HepG2 (cell line): ENCODE measurements at regions not wholly inside any gene's neighbourhood (a gene's known extent, or its start where the extent isn't known, plus 50 kb on each side); places are given as distances from the start of the nearest gene placed in this dataset.

Experiments used
- ARID4A ChIP-seq: sonication (generic); formaldehyde crosslinking; IDR thresholded peaks from 2 replicates; pipeline ENCODE4 v1.5.0; 2020; ENCODE audit warnings: mild to moderate bottlenecking, missing genetic modification reagents, borderline replicate concordance
- CBX2 ChIP-seq, 2 experiments: fragments of 200-600 bp in 1 of 2; sonication (generic); formaldehyde crosslinking in 1 of 2; IDR thresholded peaks; 2 replicates each; pipeline versions ENCODE4 v1.7.0 to v1.8.1; 2018 to 2022; ENCODE audit warnings: low read depth in 2 of 2, low read length in 1 of 2, mild to moderate bottlenecking in 1 of 2, missing genetic modification reagents in 1 of 2
- GATAD1 ChIP-seq: IDR thresholded peaks from 2 replicates; pipeline ENCODE4 v1.6.1; 2016; ENCODE audit warnings: missing genetic modification reagents, missing compliant biosample characterization
- SNAPC4 ChIP-seq: sonication (generic); formaldehyde crosslinking; IDR thresholded peaks from 2 replicates; pipeline ENCODE4 v1.4.0; 2020; ENCODE audit warnings: mild to moderate bottlenecking, missing genetic modification reagents
- ZNF253 ChIP-seq: sonication (generic); formaldehyde crosslinking; IDR thresholded peaks from 2 replicates; pipeline ENCODE4 v1.8.0; 2022; ENCODE audit warnings: mild to moderate bottlenecking, missing genetic modification reagents, borderline replicate concordance

- no peak for TF ChIP-seq SNAPC4 (CRISPR knock-in tag)
- TF ChIP-seq ARID4A: no peak
- TF ChIP-seq GATAD1 (CRISPR knock-in tag): no peak
- no peak for TF ChIP-seq CBX2 (IDR thresholded peaks at IDR 0.05; ENCODE audit: low read depth, low read length)
- no peak for TF ChIP-seq CBX2 (CRISPR knock-in tag; IDR thresholded peaks at IDR 0.05; ENCODE audit: low read depth)
- no peak for TF ChIP-seq ZNF253
- TF ChIP-seq, all 625 proteins: peak for 0
Observed at GRCh38 chr2:53397085-53397484, 370.5 kb upstream of the CHAC2 start (continued).
